Right renal cortex interstitium (tissue), 3 donors: ENCODE measurements at regions not wholly inside any gene's neighbourhood (a gene's known extent, or its start where the extent isn't known, plus 50 kb on each side); places are given as distances from the start of the nearest gene placed in this dataset.
A peak's percentile ranks its signal among the peaks of the same experiment; 100 is the strongest.

Experiments used
- DNase-seq, 3 donors: peaks; one replicate each; pipeline ENCODE4 v3.0.0-alpha.2; 2013; ENCODE audit warnings: low read depth in 3 of 3, low spot score in 2 of 3

- peak in 1 of 3 donors; percentile 16 for DNase-seq
These were observed 208.0 kb upstream of the SASH1 start for GRCh38 chr6:148134592-148134991.

- no peak for DNase-seq
These were observed 206.1 kb upstream of the SASH1 start for GRCh38 chr6:148136586-148136985.

GRCh38 chr6:148137652-148138051 lies 205.0 kb upstream of the SASH1 start:
- DNase-seq, result no peak

GRCh38 chr6:148138573-148138972 lies 204.1 kb upstream of the SASH1 start:
- no peak for DNase-seq

GRCh38 chr6:148140772-148141557 lies 201.7 kb upstream of the SASH1 start:
- DNase-seq, result no peak

- DNase-seq, result no peak
These were observed 199.8 kb upstream of the SASH1 start for GRCh38 chr6:148142821-148143220.

GRCh38 chr6:148143771-148144170 lies 198.9 kb upstream of the SASH1 start:
- no peak for DNase-seq

GRCh38 chr6:148144917-148145521 lies 197.6 kb upstream of the SASH1 start:
- DNase-seq, result peak in 1 of 3 donors; percentile 23

GRCh38 chr6:148146717-148147462 lies 195.7 kb upstream of the SASH1 start:
- no peak for DNase-seq

GRCh38 chr6:148147463-148147830 lies 195.2 kb upstream of the SASH1 start:
- DNase-seq, result no peak

- no peak for DNase-seq
These were observed 190.6 kb upstream of the SASH1 start for GRCh38 chr6:148151896-148152643.

GRCh38 chr6:148154668-148155067 lies 188.0 kb upstream of the SASH1 start:
- no peak for DNase-seq

- no peak for DNase-seq
These were observed 187.3 kb upstream of the SASH1 start for GRCh38 chr6:148155293-148155692.

GRCh38 chr6:148157841-148158240 lies 184.8 kb upstream of the SASH1 start:
- DNase-seq, result no peak

- no peak for DNase-seq
These were observed 178.0 kb upstream of the SASH1 start for GRCh38 chr6:148164645-148165044.

- DNase-seq, result peak in 1 of 3 donors; percentile 54
These were observed 176.2 kb upstream of the SASH1 start for GRCh38 chr6:148166339-148166968.

- DNase-seq, result no peak
These were observed 172.9 kb upstream of the SASH1 start for GRCh38 chr6:148169706-148170105.

- DNase-seq, result no peak
These were observed 172.4 kb upstream of the SASH1 start for GRCh38 chr6:148170286-148170685.

- no peak for DNase-seq
These were observed 169.1 kb upstream of the SASH1 start for GRCh38 chr6:148173548-148173947.

GRCh38 chr6:148175550-148176188 lies 167.0 kb upstream of the SASH1 start:
- no peak for DNase-seq
